Stimulated activated naive CD4-positive, alpha-beta T cell treated with Interleukin-2 at 50 U/mL for 16 hours (primary cell): ENCODE measurements at regions not wholly inside any gene's neighbourhood (a gene's known extent, or its start where the extent isn't known, plus 50 kb on each side); places are given as distances from the start of the nearest gene placed in this dataset.
"Not testable (repeated sequence)": the region's sequence is repeated elsewhere in the genome, so short reads cannot be mapped to it uniquely, and the experiment has no call there.

Experiments
- DNase-seq: peaks from one replicate; lab custom pipeline; 2025; lab: John Stamatoyannopoulos, UW

DNA sequence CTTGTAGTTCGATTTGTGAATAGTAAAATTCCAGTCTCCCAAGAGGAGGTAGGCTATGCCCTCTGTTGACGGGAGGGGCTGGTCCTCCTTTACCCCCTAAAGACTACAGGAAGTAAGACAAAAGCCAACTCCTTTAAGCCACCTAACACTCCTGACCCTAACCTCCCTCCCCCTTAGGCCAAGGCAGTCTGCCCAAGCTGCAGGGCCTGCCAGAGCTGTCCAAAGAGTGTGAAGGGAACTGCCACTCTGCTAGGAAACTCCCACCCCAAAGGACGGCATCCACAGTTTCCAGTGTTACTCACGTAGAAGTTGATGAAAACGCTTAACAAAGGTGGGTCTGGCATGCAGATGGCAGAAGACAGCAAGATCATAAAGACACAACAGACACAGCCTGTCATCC lies 803.2 kb downstream of the PLA2G4A start:
- DNase-seq = no peak

GRCh38 chr1:187634940-187635339 lies 806.2 kb downstream of the PLA2G4A start:
- no peak for DNase-seq

DNA sequence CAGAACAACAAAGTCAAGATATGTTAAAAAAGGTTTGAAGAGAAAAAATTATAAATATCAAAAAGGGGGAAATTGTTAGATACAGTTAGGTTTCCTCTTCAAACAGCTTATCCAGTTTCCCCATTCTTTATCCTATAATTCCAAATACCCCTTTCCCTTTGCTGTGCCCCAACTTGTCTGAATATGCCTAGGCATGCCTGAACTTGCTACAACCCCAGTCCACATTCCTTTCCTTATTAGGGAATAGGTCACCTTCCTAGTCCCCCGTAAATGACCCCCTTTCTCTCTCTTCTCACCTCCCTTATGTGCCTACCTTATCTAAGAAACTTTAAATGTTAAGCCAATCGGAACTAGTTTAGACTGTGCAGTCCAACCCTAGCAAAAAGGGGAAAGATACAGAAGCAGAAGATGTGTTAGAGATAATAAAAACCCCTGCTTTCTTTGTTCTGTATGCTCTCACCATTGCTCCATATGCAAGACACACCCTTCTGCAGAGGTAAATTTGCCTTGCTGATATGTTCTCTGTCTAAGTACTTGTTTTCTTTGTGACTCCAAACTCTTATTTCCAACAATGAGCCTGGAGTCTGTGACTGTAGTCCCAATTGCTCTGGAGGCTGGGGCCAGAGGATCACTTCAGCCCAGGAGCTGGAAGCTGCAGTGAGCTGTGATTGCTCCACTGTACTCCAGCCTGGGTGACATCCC lies 810.1 kb downstream of the PLA2G4A start:
- DNase-seq = no peak

GRCh38 chr1:187641015-187641414 lies 812.3 kb downstream of the PLA2G4A start:
- no peak for DNase-seq

DNA sequence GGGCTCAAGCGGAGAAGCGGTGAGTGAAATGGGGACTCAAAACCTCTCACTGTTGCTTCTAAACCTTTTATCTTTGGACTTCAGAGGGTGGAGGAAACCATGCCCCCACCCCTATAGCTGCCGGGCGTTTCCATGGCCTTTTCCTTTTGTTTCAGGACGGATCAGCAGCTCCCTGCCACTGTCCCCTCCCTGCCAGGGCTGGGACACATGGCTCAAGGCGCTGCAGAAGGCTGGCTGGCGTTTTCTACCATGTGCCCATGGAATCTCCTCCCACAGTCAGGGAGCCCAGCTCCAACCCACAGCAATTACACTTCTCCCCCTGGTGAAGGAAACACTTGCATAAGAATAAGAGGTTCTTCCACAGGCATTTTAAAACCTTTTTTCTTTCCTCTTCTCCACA lies 812.7 kb downstream of the PLA2G4A start:
- DNase-seq = no peak

DNA sequence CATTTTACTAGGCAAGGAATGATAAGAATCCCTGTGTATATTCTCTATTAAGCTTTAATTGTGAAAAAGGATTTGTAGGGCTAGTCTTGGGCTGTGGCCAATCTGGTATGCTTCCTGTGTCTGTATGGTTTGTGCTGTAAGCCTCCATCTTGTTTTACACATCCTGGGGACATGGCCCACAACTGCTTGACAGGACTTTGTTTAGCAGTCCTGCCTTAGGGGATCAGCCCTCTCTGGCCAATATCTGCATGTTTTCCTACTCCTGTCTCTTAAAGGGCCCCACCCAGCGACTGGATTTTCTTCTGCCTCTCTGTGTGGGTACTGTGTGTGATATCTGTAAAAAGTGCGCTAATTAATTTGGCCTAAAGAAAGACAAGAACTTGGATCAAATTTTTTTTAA lies 813.2 kb downstream of the PLA2G4A start:
- no peak for DNase-seq

DNA sequence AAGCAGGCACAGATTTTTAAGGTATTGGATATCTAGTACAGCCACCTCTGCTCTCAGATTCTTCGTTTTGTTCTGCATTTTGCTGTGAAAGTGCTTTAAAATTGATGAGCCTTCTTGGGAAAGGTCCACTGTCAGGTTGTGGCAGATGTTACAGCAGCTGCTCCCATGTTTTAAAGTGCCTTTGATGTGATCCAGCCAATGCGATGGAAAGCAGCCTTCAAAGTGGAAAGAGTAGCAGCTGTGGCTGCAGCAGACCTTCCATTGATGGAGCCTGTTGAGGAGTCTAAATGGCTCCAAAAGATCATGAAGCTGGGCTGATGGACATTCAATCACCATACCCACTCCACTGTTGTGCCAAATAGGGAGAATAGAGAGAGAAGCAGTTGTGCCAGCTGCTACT lies 816.9 kb downstream of the PLA2G4A start:
- DNase-seq = no peak

- DNase-seq = no peak
Observed at GRCh38 chr1:187646536-187647107, 817.9 kb downstream of the PLA2G4A start.

DNA sequence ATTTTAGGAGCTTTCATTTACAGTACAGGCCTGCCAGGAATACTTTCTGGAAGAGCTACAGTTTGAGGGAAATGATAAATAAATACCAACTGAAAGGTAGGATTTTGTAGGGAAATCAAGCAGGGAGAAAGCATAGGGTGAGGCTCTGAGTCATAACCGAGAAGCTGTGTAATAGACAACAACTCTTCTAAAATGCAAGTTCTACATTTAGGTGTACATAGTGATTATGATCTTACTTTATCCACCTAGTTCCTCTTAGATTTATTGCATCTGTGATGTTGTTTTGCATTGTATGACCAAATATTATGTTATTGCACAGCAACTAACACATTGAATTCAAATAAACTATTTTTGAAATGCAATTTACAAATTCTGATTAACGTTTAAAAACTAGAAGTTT lies 819.3 kb downstream of the PLA2G4A start:
- no peak for DNase-seq

DNA sequence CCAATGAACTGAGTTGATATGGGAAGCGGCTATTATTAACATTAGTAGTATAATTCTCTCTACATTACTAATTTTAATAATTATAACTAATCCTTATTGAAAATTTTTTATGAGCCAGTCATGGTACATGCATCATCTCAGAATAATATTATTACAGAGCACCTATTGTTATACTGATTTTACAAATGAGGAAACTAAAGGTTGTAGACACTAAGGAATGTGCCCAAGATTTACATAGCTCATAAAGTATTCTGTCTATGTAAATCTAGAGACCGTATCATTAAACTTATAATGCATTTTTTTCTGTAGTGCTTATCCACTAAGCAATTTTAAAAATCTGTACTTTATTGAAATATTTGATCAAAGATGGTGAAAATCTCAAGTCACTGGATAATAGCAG lies 825.9 kb downstream of the PLA2G4A start:
- DNase-seq = no peak

GRCh38 chr1:187655104-187655503 lies 826.4 kb downstream of the PLA2G4A start:
- DNase-seq = no peak

DNA sequence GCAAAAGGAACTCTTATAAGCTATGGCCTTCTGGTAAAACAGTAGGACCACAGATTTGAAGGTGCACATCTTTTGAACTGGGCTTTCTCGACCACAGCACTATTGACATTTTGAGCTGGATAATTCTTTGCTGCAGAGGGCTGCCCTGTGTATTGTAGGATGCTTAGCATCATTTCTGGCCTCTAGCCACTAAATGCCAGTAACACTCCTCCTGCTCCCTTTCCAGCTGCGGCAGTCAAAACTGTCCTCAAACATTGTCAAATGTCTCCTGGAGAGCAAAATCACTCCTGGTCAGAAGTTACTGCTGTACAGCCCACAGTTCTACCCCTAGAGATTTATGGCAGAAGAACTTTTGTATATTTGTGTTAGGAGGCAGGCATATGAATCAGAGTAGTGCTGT lies 836.7 kb downstream of the PLA2G4A start:
- DNase-seq = no peak

DNA sequence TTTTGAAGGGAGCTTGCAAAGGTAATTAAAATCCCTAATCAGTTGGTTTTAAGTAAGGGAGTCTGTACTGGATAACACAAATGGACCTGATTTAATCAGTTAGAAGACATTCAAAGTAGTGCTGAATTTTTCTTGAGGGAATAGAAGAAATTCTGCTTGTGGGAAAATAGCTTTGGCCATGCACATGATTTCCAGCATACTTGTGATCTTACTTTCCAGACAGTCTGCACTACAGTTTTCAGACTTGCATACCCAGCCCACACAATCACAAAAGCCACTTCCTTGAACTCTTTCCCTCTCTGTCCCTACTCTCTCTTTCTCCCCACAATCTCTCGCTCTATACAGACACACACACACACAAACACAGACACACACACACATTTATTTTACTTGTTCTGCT lies 852.1 kb downstream of the PLA2G4A start:
- no peak for DNase-seq

DNA sequence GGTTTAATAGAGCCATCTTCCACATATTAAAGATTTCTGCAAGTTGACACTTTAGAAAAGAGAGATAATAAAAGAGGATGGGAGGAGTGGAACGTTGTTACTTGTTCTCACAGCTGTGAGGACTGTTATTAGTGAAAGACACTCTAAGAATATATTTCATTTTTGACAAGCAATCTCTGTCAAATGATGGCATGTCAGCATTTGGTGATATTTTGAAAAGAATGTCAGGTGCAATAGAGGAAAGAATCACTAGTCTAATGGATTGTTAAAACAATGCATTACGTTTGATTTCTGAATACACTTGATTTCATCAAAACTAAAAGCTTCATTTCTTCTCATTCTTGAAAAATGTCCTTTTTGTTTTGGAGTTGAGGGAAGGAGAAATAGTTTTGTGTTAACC lies 853.4 kb downstream of the PLA2G4A start:
- no peak for DNase-seq

- no peak for DNase-seq
Observed at GRCh38 chr1:187685333-187685732, 856.6 kb downstream of the PLA2G4A start.

- DNase-seq = no peak
Observed at GRCh38 chr1:187689129-187689528, 860.4 kb downstream of the PLA2G4A start.

DNA sequence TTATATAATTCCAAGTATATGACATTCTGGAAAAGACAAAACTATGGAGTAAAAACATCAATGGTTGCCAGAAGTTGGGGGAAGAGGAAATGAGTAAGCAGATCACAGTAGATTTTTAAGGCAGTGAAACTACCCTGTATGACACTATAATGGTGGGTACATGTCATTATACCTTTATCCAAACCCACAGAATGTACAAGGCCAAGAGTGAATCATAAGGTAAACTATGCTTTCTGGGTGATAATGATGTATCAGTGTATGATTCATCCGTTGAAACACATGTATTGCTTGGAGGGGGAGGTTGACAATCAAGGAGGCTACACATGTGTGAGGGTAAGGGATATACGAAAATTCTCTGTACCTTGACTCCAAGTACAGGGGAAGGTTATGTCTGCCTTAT lies 862.7 kb downstream of the PLA2G4A start:
- no peak for DNase-seq

DNA sequence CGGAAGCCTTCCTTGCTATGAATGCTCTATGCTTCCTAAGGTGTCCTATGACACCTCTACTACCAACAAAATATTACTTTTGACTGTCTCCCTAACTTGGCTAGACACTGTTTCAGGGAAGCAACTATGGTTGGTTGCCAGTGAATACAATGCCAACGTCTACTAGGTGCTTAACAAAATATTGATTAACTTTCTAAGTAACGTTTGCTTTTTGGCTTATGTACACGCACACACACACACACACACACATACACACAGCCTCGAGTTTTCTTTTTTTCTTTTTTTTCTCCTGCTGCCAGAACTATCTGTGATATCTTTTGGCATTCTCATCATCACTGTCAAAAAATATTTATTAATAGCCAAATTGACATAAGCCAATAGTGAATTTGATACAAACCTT lies 864.0 kb downstream of the PLA2G4A start:
- DNase-seq = no peak

DNA sequence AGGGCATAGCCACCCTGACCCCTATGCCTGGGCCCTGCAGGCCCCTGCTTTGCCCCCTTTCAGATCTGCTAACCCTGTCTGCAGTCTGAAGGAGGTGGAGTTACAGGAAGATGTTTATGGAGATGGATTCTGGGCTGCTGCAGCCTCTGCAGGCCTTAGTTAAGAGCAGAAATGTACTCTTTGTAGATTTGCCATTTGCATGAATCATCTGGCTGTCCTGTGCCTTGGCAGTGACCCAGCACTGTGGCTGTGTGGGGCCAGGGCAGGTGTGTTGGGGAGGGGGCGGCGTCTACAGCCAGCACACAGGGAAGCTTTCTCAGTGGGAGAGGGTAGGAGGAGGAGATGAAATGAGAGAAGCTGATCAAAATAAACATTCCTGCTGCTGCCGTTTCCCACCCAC lies 867.3 kb downstream of the PLA2G4A start:
- no peak for DNase-seq

DNA sequence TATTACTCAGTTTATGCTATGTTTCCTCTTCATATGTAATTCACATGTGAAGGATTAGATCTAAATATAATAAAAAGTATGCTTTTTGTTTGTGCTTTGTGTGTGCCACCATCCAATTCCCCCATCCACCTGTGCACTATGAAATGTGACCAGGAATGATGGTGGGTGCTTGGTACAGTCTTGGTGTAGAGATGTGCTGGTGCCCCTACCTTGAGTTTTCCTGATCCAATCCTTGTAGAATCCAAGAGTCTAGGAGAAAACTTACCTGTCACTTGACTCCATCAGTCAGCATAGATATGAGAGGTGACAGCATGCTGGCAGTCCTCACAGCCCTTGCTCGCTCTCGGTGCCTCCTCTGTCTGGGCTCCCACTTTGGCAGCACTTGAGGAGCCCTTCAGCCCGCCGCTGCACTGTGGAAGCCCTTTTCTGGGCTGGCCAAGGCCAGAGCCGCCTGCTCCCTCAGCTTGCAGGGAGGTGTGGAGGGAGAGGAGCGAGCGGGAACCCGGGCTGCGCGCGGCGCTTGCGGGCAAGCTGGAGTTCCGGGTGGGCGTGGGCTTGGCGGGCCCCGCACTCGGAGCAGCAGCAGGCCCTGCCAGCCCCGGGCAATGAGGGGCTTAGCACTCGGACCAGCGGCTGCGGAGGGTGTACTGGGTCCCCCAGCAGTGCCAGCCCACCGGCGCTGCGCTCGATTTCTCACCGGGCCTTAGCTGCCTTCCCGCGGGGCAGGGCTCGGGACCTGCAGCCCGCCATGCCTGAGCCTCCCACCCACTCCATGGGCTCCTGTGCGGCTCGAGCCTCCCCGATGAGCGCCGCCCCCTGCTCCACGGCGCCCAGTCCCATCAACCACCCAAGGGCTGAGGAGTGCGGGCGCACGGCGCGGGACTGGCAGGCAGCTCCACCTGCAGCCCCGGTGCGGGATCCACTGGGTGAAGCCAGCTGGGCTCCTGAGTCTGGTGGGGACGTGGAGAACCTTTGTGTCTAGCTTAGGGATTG lies 874.7 kb downstream of the PLA2G4A start:
- not testable (repeated sequence) for DNase-seq

GRCh38 chr1:187714470-187714869 lies 885.7 kb downstream of the PLA2G4A start:
- no peak for DNase-seq

- DNase-seq = no peak
Observed at GRCh38 chr1:187715483-187715882, 886.7 kb downstream of the PLA2G4A start.

DNA sequence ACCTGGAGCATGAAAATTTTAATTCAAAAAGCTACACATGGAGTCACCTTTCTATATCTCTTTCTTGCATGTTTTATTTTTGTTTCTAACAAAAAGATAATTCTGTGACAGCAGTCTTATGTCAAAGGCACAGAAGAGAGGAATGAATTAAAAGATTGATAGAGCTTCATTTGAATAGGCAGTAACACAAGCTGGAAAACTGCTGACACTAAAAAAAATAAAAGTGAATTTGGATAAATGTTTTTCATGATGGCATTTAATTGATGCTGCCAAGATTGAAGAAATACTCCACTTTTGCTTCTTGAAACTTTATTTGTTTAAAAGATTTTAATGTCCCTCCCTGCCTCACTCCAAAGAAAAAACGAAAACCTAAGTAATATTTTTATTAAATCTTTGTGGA lies 887.4 kb downstream of the PLA2G4A start:
- no peak for DNase-seq
